SU-DHL-6 (cell line): ENCODE measurements at regions not wholly inside any gene's neighbourhood (a gene's known extent, or its start where the extent isn't known, plus 50 kb on each side); places are given as distances from the start of the nearest gene placed in this dataset.

Experiments
- H2AFZ ChIP-seq: fragments of 200-600 bp; sonication (generic); 2 replicates; pipeline ENCODE4 v1.6.1; 2014; ENCODE audit warnings: low read depth, mild to moderate bottlenecking, moderate library complexity, mixed read lengths, antibody characterized with exemption, low read length; ENCODE audit not compliant: severe bottlenecking
- H3F3A ChIP-seq: fragments of 200-600 bp; shearing (Covaris generic); 2 replicates; pipeline ENCODE4 v1.6.0; 2016; ENCODE audit warnings: antibody characterized with exemption, mild to moderate bottlenecking; ENCODE audit not compliant: insufficient read depth
- H3K27ac ChIP-seq: fragments of 200-600 bp; sonication (generic); 2 replicates; pipeline ENCODE4 v1.5.1; 2016; ENCODE audit warnings: low read depth, mild to moderate bottlenecking, low read length, moderate library complexity, mixed read lengths
- H3K27me3 ChIP-seq: fragments of 200-600 bp; sonication (generic), shearing (Covaris generic); 2 replicates; pipeline ENCODE4 v1.6.0; 2014; ENCODE audit warnings: mild to moderate bottlenecking, low read length
- H3K36me3 ChIP-seq: fragments of 200-600 bp; sonication (generic); 2 replicates; pipeline ENCODE4 v1.6.1; 2014; ENCODE audit warnings: mild to moderate bottlenecking, low read length, mixed read lengths
- H3K4me2 ChIP-seq: fragments of 300-600, 200-600 bp; shearing (Covaris generic), sonication (generic); 2 replicates; pipeline ENCODE4 v1.6.0; 2014; ENCODE audit warnings: low read length, low read depth, mild to moderate bottlenecking; ENCODE audit not compliant: poor library complexity, severe bottlenecking
- H3K4me3 ChIP-seq: fragments of 200-600 bp; sonication (generic); 2 replicates; pipeline ENCODE4 v1.5.1; 2014; ENCODE audit warnings: antibody characterized with exemption, low read length, mild to moderate bottlenecking, mixed read lengths; ENCODE audit not compliant: insufficient read depth, poor library complexity, severe bottlenecking
- H3K79me2 ChIP-seq: fragments of 200-600 bp; sonication (generic); 2 replicates; pipeline ENCODE4 v1.6.1; 2014; ENCODE audit warnings: mild to moderate bottlenecking, low read length, moderate library complexity; ENCODE audit not compliant: insufficient read depth
- H3K9ac ChIP-seq: fragments of 200-600 bp; sonication (generic); 2 replicates; pipeline ENCODE4 v1.7.0; 2014; ENCODE audit warnings: mild to moderate bottlenecking, low read length
- H3K9me2 ChIP-seq: fragments of 200-600 bp; sonication (generic); replicated peaks from 2 replicates; pipeline ENCODE4 v1.6.1; 2014; ENCODE audit warnings: low read length; ENCODE audit not compliant: insufficient read depth
- H3K9me3 ChIP-seq: fragments of 200-600 bp; sonication (generic); 2 replicates; pipeline ENCODE4 v1.6.1; 2014; ENCODE audit warnings: low read length, mixed read lengths; ENCODE audit not compliant: insufficient read depth
- H4K20me1 ChIP-seq: fragments of 200-600 bp; sonication (generic); 2 replicates; pipeline ENCODE4 v1.6.1; 2014; ENCODE audit warnings: low read depth, mild to moderate bottlenecking, antibody characterized with exemption, low read length, moderate library complexity, mixed read lengths
- EZH2phosphoT487 ChIP-seq: fragments of 200-600 bp; sonication (generic), shearing (Covaris generic); conservative IDR thresholded peaks from 2 replicates; pipeline ENCODE4 v1.6.1; 2018; ENCODE audit warnings: mild to moderate bottlenecking, antibody characterized with exemption, low read length, moderate library complexity, mixed read lengths
- TF ChIP-seq, protein P1 (sequence below): fragments of 200-600 bp; sonication (generic); IDR thresholded peaks from one replicate; pipeline ENCODE4 v1.5.1; 2017; ENCODE audit warnings: antibody characterized with exemption, mild to moderate bottlenecking, low read length, moderate library complexity; ENCODE audit not compliant: insufficient read depth, poor library complexity, severe bottlenecking

DNA sequence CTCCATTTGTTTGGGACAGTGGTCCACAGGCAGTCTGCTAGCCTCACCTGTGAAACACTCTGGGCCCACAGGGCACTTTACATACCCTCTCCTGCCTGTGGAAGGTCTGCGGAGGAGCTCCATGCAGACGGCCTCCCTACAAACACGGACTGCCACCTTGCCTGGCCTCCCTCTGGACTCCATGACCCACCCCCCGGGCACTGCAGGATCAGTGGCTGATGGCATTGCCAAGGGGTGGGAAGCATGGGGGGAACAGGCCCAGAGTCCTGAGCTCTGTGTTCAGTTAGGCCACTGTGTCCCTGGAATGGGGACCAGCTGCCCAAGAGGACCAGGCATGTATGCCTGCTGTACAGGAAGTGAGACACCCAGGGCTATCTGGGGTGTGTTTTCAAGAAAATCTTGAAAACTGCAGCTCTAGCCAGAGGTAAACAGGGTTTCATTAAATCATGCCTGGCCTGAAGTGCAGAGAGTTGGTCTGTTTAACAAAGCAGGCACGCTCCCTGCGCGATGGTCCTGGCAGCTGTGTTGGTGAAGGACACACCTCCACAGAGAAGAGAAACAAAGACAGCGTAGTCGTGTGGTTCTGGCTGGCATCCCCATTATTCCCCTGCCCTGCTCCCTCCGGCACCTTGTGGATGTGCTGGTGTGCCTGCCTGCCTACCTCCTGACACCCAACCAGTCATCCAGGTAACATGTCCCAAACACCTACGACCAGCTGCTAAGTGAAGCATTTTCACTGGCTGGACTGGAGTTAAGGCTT is 470.8 kb upstream of the ZMIZ1 start:
- Histone ChIP-seq H4K20me1 (no peaks in the 10 kb centered on the region), H3K36me3 (no peaks in the 10 kb centered on the region), H3K27me3 (no peaks in the 10 kb centered on the region), H3K79me2 (no peaks in the 10 kb centered on the region), H3K27ac (no peak overlapping the region), H3K9me2 (no peaks in the 10 kb centered on the region), H3K4me2 (no peak overlapping the region), H2AFZ (no peak overlapping the region), H3K9ac (no peak overlapping the region), H3F3A (no peaks in the 10 kb centered on the region), H3K4me3 (no peak overlapping the region), H3K9me3 (no peaks in the 10 kb centered on the region)
- no peak for TF ChIP-seq EZH2phosphoT487
- TF ChIP-seq, protein P1, sequence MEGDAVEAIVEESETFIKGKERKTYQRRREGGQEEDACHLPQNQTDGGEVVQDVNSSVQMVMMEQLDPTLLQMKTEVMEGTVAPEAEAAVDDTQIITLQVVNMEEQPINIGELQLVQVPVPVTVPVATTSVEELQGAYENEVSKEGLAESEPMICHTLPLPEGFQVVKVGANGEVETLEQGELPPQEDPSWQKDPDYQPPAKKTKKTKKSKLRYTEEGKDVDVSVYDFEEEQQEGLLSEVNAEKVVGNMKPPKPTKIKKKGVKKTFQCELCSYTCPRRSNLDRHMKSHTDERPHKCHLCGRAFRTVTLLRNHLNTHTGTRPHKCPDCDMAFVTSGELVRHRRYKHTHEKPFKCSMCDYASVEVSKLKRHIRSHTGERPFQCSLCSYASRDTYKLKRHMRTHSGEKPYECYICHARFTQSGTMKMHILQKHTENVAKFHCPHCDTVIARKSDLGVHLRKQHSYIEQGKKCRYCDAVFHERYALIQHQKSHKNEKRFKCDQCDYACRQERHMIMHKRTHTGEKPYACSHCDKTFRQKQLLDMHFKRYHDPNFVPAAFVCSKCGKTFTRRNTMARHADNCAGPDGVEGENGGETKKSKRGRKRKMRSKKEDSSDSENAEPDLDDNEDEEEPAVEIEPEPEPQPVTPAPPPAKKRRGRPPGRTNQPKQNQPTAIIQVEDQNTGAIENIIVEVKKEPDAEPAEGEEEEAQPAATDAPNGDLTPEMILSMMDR, result no peak

DNA sequence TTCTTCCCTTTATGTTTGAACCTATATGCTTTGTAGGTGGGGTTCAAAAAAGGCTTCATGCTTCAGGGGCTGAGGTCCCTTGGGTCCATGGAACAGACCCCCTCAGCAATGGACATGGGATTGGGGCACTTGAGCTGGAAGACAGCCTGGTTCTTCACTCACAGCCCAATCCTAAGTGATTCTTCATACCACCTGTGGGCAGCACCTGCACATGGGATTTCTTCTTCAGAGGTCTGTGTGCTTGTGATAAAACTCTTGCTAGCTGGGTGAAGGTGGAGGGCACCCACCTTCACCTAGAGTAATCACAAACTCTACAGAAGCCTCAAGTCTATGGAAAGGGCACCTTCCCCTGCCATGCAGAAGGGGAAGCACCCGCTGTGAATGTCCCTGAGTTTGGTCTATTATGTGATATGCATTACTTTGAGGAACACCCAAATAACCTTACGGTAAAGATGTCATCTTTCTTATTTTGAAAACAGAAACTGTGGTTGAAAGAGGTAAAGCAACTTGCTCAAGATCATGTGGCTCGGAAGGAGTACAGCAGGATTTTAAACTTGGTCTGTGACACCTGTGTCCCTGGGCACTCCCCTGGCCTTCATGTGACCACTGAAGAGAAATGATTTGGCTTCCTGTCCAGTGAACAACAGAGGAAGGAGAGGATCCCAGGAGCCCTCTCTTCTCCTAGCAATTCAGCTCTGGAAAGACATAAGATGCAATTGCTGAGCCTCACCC is 469.5 kb upstream of the ZMIZ1 start:
- H4K20me1 ChIP-seq, result no peaks in the 10 kb centered on the region
- H3K9me2 ChIP-seq, result no peaks in the 10 kb centered on the region
- TF ChIP-seq EZH2phosphoT487, result no peak
- TF ChIP-seq, protein P1, result no peak
- H3F3A ChIP-seq, result no peaks in the 10 kb centered on the region
- H3K27ac ChIP-seq, result no peak overlapping the region
- no peaks in the 10 kb centered on the region for H3K9me3 ChIP-seq
- H3K4me2 ChIP-seq, result no peak overlapping the region
- H3K4me3 ChIP-seq, result no peak overlapping the region
- no peak overlapping the region for H2AFZ ChIP-seq
- H3K9ac ChIP-seq, result no peak overlapping the region
- H3K27me3 ChIP-seq, result no peaks in the 10 kb centered on the region
- no peaks in the 10 kb centered on the region for H3K79me2 ChIP-seq
- H3K36me3 ChIP-seq, result no peaks in the 10 kb centered on the region

DNA sequence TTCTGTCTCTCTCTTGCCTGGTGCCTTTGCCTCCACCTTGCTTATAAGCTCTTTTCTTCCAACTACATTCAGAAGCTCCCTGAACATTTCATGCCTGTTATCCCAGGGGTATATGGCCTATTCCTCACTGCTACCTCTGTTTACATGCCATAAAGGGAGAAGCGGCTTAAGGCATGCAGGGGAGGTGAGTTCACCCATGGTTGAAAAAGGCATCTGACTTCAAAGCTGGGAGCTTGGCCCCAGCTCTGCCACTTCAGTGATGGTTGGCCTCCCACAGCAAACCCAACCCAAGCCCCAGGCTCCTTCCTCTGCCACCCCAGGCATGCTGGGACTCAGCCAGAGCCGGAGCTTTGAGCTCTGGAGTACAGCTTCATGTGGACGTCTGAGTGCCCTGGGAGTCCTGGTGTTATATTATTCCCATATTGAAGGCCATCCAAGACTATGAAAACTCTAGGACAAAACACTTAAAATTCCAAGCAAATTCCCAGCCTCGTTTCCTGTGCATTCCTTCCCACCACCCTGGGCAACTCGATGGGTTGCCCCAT is 468.6 kb upstream of the ZMIZ1 start:
- Histone ChIP-seq H3K9ac (no peak overlapping the region), H3K79me2 (no peaks in the 10 kb centered on the region), H4K20me1 (no peaks in the 10 kb centered on the region), H3F3A (no peaks in the 10 kb centered on the region), H3K4me2 (no peak overlapping the region), H3K9me2 (no peaks in the 10 kb centered on the region), H3K36me3 (no peaks in the 10 kb centered on the region), H3K27me3 (no peaks in the 10 kb centered on the region), H3K4me3 (no peak overlapping the region), H3K27ac (no peak overlapping the region), H2AFZ (no peak overlapping the region), H3K9me3 (no peaks in the 10 kb centered on the region)
- no peak for TF ChIP-seq EZH2phosphoT487
- TF ChIP-seq, protein P1, result no peak
